Chondrocyte (in vitro differentiated cells): ENCODE measurements at regions not wholly inside any gene's neighbourhood (a gene's known extent, or its start where the extent isn't known, plus 50 kb on each side); places are given as distances from the start of the nearest gene placed in this dataset.
A peak's percentile ranks its signal among the peaks of the same experiment; 100 is the strongest.

Experiments
- DNase-seq: peaks from one replicate; pipeline ENCODE4 v3.0.0; 2021; ENCODE audit warnings: mixed read lengths, low spot score
- H3K27ac Mint-ChIP-seq: one replicate; pipeline ENCODE4 v1.8.0; 2021; ENCODE audit warnings: mild to moderate bottlenecking, moderate library complexity, mixed read lengths; ENCODE audit not compliant: unreplicated experiment
- H3K27me3 Mint-ChIP-seq: 2 replicates; pipeline ENCODE4 v1.8.0; 2021; ENCODE audit warnings: low read depth, mixed read lengths
- H3K36me3 Mint-ChIP-seq: 2 replicates; pipeline ENCODE4 v1.8.0; 2021; ENCODE audit warnings: low read depth, mixed read lengths
- H3K4me1 Mint-ChIP-seq: 2 replicates; pipeline ENCODE4 v1.8.0; 2021; ENCODE audit warnings: low read depth, mild to moderate bottlenecking, mixed read lengths
- H3K4me3 Mint-ChIP-seq: one replicate; pipeline ENCODE4 v1.8.0; 2021; ENCODE audit warnings: mild to moderate bottlenecking, moderate library complexity, mixed read lengths; ENCODE audit not compliant: unreplicated experiment
- H3K9me3 Mint-ChIP-seq: 2 replicates; pipeline ENCODE4 v1.8.0; 2021; ENCODE audit warnings: low read depth, mixed read lengths
- CTCF ChIP-seq: fragments of 200-600 bp; sonication (generic); IDR thresholded peaks from 2 replicates; pipeline ENCODE4 v1.5.0; 2021; ENCODE audit warnings: antibody characterized with exemption, mild to moderate bottlenecking, moderate library complexity

- H3K27me3 Mint-ChIP-seq, result no peaks in the 10 kb centered on the region
- peaks cover 24% of the 10 kb centered on the region for H3K9me3 Mint-ChIP-seq
- H3K4me3 Mint-ChIP-seq, result no peak overlapping the region
- no peak overlapping the region for H3K27ac Mint-ChIP-seq
- H3K36me3 Mint-ChIP-seq, result peaks cover 1% of the 10 kb centered on the region
- DNase-seq, result no peak
- TF ChIP-seq CTCF, result no peak
- no peaks in the 10 kb centered on the region for H3K4me1 Mint-ChIP-seq
Measured at GRCh38 chr12:60100852-60101251, 505.0 kb downstream of the SLC16A7 start.

- no peak overlapping the region for H3K27ac Mint-ChIP-seq
- H3K4me3 Mint-ChIP-seq, result no peak overlapping the region
- DNase-seq, result no peak
- no peaks in the 10 kb centered on the region for H3K4me1 Mint-ChIP-seq
- H3K9me3 Mint-ChIP-seq, result peaks cover 24% of the 10 kb centered on the region
- TF ChIP-seq CTCF, result no peak
- peaks cover 1% of the 10 kb centered on the region for H3K36me3 Mint-ChIP-seq
- H3K27me3 Mint-ChIP-seq, result no peaks in the 10 kb centered on the region
Measured at GRCh38 chr12:60101715-60102114, 505.9 kb downstream of the SLC16A7 start.

GRCh38 chr12:60106214-60106613 lies 510.4 kb downstream of the SLC16A7 start:
- Mint-ChIP-seq H3K9me3 (no peaks in the 10 kb centered on the region), H3K4me3 (no peak overlapping the region), H3K4me1 (no peaks in the 10 kb centered on the region), H3K27ac (no peak overlapping the region), H3K27me3 (no peaks in the 10 kb centered on the region), H3K36me3 (no peaks in the 10 kb centered on the region)
- DNase-seq, result no peak
- peak; percentile 83 for TF ChIP-seq CTCF

- H3K4me1 Mint-ChIP-seq, result no peaks in the 10 kb centered on the region
- H3K27ac Mint-ChIP-seq, result no peak overlapping the region
- DNase-seq, result no peak
- no peaks in the 10 kb centered on the region for H3K27me3 Mint-ChIP-seq
- H3K4me3 Mint-ChIP-seq, result no peak overlapping the region
- H3K9me3 Mint-ChIP-seq, result no peaks in the 10 kb centered on the region
- TF ChIP-seq CTCF, result no peak
- no peaks in the 10 kb centered on the region for H3K36me3 Mint-ChIP-seq
Measured at GRCh38 chr12:60107992-60108391, 512.2 kb downstream of the SLC16A7 start.

GRCh38 chr12:60112063-60112462 lies 516.2 kb downstream of the SLC16A7 start:
- DNase-seq, result no peak
- Mint-ChIP-seq H3K4me1 (no peaks in the 10 kb centered on the region), H3K36me3 (no peaks in the 10 kb centered on the region), H3K27ac (no peak overlapping the region), H3K4me3 (no peak overlapping the region), H3K9me3 (no peaks in the 10 kb centered on the region), H3K27me3 (peaks cover 7% of the 10 kb centered on the region)
- no peak for TF ChIP-seq CTCF
